Limb (tissue), 2 donors: ENCODE measurements at regions not wholly inside any gene's neighbourhood (a gene's known extent, or its start where the extent isn't known, plus 50 kb on each side); places are given as distances from the start of the nearest gene placed in this dataset.

Experiments used
- DNase-seq, 2 donors: peaks; one replicate each; pipeline ENCODE4 v3.0.0-alpha.2; 2016; ENCODE audit errors: extremely low spot score in 2 of 2

DNA sequence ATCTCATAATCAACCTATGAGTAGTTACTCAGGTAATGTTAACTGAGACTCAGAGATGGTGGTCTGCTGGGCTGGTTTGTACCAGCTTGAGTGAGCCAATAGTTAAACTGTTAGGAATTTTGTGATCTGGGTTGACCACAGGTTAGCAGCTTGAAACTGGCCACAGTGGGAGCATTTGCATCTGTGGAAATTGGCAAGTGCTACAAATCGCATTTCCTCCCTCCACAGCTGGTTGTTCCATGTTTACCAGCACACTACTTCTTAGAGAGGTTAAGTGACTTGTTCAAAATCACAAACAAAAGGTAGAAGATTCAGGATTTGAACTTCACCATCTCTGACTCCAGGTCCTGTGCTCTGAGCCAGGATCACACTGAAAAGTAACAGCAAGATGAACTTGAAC, 446.9 kb upstream of the CLINT1 start:
- DNase-seq = no peak

- DNase-seq = no peak
Observed at GRCh38 chr5:158304607-158305006, 445.7 kb upstream of the CLINT1 start.

DNA sequence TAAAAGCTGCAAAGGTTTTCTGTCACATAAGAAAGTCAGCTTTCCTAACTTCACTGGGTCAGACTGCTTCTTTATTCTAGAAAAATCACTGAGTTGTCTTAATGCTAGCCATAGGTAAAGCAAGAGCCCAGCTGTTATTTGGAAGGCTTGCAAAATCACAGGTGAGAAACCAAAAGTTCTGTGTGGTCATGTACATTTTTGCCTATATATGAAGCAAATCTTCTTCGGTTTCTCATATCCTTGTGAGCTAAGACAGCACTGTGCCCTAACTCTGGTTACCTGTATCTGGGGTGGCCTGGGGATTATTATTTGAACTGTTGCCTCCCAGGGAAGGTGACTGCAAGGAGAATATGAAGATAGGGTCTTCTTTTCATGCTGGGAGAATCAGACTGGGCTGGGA, 444.9 kb upstream of the CLINT1 start:
- no peak for DNase-seq

GRCh38 chr5:158303275-158303674, 444.3 kb upstream of the CLINT1 start:
- peak in 1 of 2 donors; percentile 66 for DNase-seq

- DNase-seq = no peak
Observed at GRCh38 chr5:158302029-158302428, 443.1 kb upstream of the CLINT1 start.

DNA sequence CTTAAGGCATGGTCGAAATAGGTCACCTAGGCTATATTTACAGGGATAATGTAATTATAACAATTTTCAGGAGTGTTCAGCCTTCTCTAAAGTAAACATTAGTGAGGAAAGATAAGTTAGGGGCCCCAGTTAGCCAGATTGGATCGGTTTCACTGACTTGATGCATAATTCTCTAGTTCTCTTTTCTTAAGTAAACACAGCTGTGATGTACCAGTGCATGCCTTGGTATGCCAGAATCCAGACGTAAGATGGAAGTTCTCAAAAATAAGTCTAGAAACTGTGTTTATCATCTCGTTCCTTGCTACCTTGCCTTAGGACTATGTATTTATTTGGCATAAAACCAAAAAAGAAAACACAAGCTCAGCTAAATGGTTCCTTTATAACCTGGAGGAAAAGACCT, 442.2 kb upstream of the CLINT1 start:
- no peak for DNase-seq

DNA sequence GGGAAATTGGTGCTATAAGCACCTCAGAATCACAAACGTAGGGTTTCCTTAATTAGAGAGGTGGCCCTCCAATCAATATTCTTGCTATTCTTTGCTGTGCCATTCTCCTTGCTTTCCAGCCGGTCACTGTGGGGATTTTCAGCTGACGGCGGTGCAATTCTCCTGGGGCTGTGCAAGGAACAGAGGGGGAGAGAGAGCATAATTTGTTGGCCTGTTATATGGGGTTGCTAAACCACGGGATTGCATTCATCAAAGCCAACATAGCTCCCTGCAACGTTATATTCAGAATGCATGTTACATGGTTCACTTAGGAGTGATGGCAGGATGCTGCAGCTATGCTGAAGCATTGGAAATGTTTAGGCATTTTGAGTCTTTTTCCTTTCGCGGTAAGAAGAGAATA, 441.3 kb upstream of the CLINT1 start:
- DNase-seq = no peak

GRCh38 chr5:158297002-158297527, 438.1 kb upstream of the CLINT1 start:
- DNase-seq = no peak

DNA sequence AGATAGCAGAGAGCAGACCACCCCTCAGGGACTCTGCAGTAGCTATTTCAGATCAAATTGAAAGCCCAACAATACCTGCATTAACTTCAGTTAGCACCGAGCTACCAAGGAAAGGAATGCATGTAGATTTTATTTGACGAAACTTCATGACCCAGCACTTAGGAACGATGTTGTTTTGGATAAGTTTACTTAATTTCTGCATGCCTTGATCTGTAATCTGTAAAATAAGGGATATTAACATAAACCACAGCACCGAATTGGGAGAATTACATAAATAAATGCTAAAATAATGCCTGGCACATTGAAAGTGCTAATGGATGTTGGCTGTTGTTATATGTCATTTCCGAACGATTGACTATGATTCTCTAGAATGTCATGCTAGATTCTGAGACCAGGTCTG, 435.8 kb upstream of the CLINT1 start:
- no peak for DNase-seq

DNA sequence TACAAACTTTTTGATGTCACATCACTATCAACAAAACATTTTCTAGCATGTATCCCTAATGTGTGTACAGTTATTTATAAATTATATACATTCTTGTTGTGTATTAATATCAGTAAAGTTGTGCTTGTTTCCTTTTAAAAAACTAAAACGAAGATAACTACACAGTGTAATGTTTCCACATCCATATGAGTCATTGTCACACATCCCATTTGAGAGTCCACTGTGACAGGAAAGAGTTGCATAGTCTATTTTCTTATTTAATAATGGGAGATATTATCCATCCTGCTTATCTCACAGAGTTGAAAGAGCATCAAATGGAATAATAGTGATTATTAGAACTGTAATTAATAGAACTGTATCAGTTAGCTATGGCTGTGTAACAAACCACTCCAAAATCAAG, 434.0 kb upstream of the CLINT1 start:
- no peak for DNase-seq

- no peak for DNase-seq
Observed at GRCh38 chr5:158289967-158290366, 431.0 kb upstream of the CLINT1 start.

- no peak for DNase-seq
Observed at GRCh38 chr5:158288272-158288657, 429.3 kb upstream of the CLINT1 start.

DNA sequence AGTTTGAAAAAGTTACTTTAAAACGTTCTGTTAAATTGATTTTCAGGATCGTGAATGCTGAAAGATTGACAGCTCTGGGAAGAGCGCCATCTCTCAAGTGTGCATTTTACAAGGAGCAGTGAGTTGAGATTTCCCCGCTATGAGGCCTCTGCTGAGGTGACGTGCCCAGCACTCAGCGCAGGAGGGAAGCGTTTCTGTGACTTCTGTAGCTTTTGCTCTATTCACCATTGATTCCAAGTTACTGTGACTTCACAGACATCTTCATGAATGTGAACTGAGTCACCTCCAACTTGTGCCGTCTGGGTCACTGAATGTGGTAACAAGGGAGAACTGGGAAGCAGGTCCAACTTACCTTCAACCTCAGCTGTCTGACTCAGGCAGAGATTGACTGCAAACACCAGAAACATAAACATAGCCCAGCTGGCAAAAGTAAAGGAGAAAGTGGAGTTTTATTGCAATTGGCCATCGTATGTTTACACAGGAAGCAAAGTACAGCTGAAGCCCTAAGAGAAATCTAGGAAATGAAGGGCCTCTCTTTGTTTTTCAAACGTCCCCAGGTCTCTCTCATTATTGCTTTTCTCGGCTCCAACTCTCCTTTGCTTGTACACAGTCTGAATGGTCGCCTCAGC, 428.8 kb upstream of the CLINT1 start:
- DNase-seq = peak; percentile 60 to 68

DNA sequence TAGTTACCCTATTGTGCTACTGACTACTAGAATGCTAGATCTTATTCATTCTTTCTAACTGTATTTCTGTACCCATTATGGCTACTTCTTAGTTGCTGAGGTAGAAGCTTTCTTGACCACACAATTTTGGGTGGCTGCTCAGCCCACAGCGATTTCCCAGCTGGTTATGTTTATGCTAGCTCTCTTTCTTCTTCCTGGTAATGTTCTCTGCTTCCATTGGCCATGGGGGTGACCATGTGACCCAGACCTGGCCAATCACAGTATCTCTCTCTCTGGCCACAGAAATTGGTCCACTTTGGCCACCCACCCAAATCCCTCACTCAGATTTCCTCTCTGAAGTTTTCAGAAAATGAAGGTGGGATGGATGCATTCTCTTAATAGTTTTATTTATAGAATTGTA, 427.9 kb upstream of the CLINT1 start:
- no peak for DNase-seq

GRCh38 chr5:158285698-158286097, 426.8 kb upstream of the CLINT1 start:
- no peak for DNase-seq

DNA sequence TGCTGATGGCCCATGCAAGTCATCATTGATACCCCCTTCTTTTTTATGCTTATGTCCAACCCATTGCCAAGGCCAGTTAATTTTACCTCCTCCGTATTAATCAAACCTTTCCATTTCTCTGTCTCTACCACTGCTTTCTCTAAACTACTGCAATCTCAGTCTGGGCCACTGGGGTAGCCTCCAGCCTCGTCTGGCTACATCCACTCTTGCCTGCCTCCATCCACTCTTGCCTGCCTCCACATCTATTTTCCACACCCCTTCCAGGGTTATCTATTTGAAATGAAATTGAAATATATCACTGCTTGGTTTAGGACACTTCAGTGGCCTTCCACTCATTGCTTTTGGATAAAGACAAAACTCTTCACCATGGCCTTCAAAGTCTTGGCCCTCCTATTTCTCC, 425.3 kb upstream of the CLINT1 start:
- DNase-seq = no peak

DNA sequence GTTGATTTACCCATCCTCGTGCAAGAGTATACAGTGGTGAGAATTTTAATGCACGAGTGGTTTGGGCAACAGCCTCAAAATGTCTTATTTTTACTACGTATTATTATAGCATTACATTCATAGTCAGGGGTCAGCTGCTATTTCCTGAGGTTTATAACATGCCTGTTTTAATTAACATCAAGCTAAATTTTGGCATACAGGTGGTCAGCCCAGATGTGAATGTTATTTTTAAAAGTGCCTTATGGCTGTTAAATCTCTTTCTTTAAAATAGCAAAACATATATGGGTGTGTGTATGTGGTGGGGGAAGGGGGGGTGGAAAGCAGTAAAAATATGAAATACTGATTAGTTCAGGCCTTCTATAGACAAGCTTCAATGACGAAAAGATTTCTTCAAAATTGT, 424.5 kb upstream of the CLINT1 start:
- peak in 1 of 2 donors; percentile 47 for DNase-seq

DNA sequence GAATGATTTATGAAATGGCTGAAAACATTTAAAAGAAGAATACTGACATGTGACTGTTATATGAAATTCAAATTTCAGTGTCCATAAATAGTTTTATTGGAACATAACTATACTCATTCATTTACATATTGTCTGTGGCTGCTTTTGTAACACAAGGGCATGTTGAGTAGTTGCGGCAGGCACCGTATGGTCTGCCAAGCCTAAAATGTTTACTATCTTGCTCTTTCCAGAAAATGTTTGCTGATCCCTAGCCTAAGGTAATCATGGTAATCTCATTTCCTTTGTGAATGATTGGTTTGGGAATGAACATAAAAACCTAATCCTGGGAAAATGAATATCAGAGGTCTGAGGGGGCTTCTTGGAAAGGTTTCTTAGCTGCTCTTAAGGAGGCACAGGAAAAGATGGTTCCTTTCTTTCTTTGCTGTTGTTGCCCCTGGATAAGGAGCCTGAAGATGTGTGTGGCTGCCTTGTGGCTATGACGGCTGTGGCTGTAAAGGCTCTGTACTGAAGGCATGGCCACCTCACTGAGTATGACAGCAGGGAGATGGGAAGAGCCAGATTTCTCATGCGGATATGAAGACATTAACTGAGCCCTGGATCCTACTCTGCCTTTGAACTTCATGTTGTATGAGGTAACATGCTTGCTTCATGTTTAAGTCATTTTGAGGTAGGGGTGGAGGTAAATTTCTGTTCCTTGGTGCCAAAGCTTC, 419.4 kb upstream of the CLINT1 start:
- no peak for DNase-seq

- no peak for DNase-seq
Observed at GRCh38 chr5:158277276-158277675, 418.3 kb upstream of the CLINT1 start.

GRCh38 chr5:158276692-158277091, 417.7 kb upstream of the CLINT1 start:
- no peak for DNase-seq

DNA sequence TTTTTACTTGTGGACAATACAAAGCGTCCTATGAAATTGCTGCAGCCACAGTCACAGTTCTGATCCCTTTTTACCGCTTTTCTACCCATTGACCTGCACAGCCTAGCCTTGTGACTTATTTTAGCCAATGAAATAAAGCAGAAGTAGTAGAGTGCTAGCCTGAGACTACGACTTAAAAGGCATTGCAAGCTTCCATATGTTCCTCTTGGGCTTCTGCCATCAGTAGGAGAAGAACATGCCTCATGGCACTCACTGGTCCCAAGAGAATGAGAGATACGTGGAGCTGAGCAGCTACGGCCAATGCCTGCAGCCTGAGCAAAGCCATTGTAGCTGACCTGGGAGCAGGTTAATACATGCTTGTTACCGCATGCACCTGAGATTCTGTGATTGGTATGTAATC, 416.6 kb upstream of the CLINT1 start:
- DNase-seq = no peak

GRCh38 chr5:158273035-158273434, 414.1 kb upstream of the CLINT1 start:
- no peak for DNase-seq

DNA sequence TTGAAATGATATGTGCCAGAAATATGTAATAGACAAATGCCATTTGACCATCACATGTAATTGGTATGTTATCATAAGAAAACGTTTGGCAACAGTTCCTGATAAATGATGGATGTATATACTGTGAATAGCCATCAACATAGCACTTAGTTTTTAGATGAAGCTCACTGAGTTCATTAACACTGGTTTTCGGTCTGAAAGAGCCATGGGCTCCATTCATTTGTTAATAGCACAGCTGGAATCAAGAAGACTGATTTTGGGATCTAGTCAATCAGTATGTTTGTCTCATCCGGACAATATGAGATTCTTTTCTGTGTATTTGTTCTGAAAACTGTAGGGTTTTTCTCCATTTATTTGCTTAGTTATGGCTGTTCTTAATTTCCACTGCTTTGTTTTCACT, 413.5 kb upstream of the CLINT1 start:
- DNase-seq = no peak
